HG02852 (cell line): ENCODE measurements at regions not wholly inside any gene's neighbourhood (a gene's known extent, or its start where the extent isn't known, plus 50 kb on each side); places are given as distances from the start of the nearest gene placed in this dataset.

Experiments
- ATAC-seq: cut with Tn5 transposase; IDR thresholded peaks from one replicate; pipeline ENCODE4 v1.9.1; 2021; ENCODE audit warnings: mild to moderate bottlenecking, moderate library complexity; ENCODE audit not compliant: unreplicated experiment

- ATAC-seq: no peak
Measured at GRCh38 chr15:70291305-70292075, 193.8 kb upstream of the TLE3 start.

GRCh38 chr15:70290708-70291107 lies 193.0 kb upstream of the TLE3 start:
- no peak for ATAC-seq

DNA sequence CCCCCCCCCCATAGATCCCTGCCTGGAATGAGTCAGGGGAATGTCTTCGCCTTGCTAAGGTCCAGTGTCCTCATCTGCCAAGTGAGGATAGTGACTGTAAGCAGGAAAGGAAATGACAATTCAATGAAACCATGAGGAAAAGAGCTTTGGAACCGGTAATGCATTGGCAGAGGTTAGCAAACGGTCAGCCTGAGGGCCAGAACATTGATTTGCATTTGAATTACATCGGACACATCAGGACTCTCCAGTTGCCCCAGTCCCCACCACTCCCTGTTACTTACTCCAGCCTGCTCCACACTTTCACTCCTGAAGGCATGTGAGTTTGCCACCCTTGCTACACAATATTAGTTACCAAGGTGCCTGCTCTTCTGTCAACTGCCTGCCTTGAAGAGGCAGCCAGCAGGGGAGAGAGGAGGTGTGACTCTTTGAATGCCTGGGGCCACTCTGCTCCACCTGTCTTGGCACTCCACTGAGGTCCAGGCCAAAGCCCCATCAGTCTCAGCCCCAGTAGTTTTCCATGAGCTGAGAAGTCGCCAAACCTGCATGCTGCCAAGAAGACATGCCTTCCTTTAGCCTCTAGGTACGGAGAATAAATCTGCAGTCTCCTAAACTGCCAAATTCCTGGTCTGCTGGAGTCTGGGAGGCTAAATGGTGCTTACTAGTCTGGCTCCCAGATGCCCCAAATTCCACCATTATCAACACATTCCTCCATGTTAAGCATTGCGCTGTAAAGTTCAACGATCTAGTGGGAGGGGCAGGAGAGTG lies 191.7 kb upstream of the TLE3 start:
- ATAC-seq: no peak

DNA sequence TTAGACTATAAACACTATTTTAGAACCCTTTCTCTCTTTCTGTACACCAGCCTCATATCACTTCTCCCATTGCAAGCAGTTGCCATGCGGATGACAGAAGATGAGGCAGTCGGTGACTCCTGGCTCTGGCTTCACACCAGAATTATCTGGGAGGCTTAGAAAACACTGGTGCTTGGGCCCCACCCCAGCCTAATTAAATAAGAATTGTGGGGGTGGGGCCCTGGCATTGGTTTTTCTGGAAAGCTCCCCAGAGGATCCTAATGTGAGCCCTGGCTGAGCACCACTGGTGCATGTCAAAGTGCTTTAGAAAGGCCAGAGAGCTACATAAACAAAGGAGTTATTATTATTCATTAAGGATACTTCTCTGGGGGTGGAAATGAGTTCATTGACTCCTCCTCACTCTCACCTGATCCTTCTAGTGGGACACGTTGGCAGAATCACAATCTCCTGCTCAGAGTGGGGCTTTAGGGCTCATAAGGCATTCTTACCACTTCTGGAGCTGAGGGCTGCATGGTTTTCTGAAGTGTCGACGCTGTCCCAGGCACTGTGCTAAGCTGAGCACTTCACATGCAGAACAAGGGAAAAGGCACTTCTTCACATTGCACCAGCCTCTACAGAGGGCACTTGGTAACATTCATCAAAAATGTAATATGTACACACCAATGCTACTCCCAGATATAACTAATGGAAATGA lies 188.5 kb upstream of the TLE3 start:
- ATAC-seq: no peak

- ATAC-seq: no peak
Measured at GRCh38 chr15:70284438-70285214, 186.9 kb upstream of the TLE3 start.

- no peak for ATAC-seq
Measured at GRCh38 chr15:70283511-70283910, 185.8 kb upstream of the TLE3 start.

GRCh38 chr15:70281811-70282307 lies 184.1 kb upstream of the TLE3 start:
- ATAC-seq: no peak

GRCh38 chr15:70281261-70281810 lies 183.6 kb upstream of the TLE3 start:
- ATAC-seq: no peak

GRCh38 chr15:70280781-70281180 lies 183.1 kb upstream of the TLE3 start:
- ATAC-seq: no peak

DNA sequence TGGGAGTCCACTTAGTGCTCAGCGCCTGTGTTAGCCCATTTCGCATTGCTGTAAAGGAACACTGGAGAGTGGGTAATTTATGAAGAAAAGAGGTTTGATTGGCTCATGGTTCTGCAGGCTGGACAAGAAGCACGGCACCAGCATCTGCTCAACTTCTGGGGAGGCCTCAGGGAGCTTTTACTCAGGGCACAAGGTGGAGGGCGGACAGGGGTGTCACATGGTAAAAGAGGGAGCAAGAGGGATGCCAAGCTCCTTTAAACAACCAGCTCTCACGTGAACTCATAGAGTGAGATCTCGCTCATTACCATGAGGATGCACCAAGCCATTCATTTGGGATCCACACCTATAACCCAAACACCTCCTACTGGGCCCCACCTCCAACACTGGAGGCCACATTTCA lies 181.4 kb upstream of the TLE3 start:
- ATAC-seq: no peak

DNA sequence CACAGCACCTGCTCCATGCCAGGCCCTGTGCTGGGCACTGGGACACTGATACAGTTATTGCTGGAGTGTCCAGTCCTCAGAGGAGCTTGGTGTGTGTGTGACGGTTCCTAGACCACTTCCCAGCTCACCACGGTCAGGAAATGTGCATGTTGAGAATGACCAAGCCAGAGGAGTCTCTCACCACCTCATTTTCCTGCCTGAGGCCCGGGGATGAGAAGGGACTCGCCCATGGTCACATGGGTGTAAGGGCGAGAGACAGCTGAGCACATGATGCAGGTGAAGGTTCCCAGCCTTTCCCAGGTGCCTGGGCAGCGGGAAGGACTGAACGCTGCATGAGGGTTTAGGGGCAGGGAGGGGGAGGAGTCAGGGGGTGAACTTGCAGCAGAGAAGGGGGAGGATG lies 180.9 kb upstream of the TLE3 start:
- no peak for ATAC-seq

DNA sequence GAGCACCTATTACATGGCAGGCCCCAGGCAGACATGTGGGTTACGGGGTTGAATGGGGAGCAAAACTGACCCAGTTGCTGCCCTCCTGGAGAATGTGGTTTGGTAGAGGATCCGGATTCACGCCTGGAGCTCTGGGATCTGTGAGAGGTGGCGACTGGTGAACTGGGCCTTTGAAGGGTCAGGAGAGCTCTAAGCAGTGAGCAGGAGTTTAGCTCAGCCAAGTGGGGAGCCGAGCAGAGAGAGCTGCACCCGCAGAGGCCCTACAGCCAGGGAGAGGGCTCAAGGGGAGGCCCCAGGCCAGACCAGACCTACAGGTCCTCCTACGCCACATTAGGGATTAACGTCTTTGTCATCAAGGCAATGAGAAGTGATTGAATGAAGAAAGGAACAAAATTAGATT lies 179.8 kb upstream of the TLE3 start:
- ATAC-seq: no peak

DNA sequence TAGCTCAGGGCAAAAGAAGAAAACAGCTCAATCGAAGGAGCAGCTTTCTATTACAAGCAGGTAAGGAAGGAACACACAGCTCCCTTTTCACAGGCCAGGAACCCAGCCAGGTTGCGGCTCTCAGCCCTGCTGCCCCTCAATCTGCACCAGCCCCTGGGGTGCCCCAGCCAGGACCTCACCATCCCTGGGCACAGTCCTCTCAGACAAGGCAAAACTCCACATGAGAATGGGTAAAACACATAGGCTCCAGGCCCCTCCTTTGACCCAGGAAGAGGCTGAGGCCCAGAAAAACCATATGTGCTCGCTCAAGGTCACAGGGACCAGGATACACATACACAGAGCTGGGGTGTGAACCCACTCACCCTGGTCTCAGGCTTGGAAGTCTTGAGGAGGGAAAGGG lies 178.7 kb upstream of the TLE3 start:
- no peak for ATAC-seq

GRCh38 chr15:70275461-70276138 lies 177.9 kb upstream of the TLE3 start:
- no peak for ATAC-seq

GRCh38 chr15:70274908-70275307 lies 177.2 kb upstream of the TLE3 start:
- ATAC-seq: no peak

DNA sequence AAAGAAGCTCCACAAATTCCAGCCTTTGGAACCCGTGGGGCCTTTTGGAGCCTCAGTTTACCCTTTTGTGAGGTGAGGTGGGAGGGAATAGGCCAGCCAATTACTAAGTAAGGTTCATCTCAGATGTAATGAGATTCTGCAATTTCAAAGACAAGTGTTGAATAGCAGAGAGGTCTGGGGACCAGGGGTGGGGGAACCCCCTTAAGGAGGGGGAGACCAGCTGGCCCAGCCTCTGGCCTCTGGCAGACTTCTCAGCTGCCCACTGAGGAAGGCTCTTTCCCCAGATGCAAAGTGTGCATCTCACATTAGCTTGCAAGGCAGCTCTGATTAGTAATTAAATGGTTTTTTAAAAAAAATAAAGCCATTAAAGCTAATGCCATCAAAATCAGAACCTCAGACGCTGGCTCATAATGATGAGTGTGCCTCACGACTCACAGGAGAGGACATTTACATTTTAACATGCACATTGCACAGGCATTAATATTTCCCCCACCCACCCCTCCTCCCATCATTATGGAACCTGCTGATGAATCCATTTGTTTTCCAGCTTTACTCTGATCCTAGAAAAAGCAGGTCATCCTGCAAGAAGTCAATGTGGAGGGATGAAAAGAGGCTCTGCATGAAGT lies 176.7 kb upstream of the TLE3 start:
- no peak for ATAC-seq

DNA sequence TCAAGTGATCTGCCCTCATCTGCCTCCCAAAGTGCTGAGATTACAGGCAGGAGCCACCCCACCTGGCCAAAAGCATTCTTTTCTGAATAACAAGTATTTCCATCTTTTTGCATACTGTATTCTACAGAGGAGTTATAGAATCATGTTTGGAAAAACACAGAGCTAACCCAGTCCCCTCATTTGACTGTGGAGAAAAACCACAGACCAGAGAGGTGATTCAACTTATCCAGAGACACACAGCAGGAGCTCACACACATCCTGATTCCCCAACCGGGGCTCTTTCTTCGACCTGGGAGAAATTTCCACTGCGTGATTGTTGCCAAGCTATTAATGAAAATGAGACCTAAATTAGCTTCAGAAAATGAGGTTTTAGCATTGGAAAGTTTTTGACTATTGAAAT lies 176.1 kb upstream of the TLE3 start:
- ATAC-seq: no peak

GRCh38 chr15:70272565-70273355 lies 175.0 kb upstream of the TLE3 start:
- no peak for ATAC-seq
